ENCODE measurements at regions not wholly inside any gene's neighbourhood (a gene's known extent, or its start where the extent isn't known, plus 50 kb on each side); places are given as distances from the start of the nearest gene placed in this dataset.

- no peak overlapping the region for H3K9ac ChIP-seq (ENCODE audit: insufficient read length)
- no peak for DNase-seq (ENCODE audit: low read depth, low spot score)
- no peaks in the 10 kb centered on the region for H3K36me3 ChIP-seq (ENCODE audit: insufficient read depth, low read length)
- no peak overlapping the region for H3K27ac ChIP-seq
- TF ChIP-seq EZH2 (IDR thresholded peaks at IDR 0.05) (no peak), POLR2AphosphoS5 (IDR thresholded peaks at IDR 0.05; ENCODE audit: borderline replicate concordance, low read depth, low read length) (no peak), FOXP2 (optimal IDR thresholded peaks at IDR 0.05; ENCODE audit: control extremely low read depth, extremely low read length, insufficient read depth) (no peak)
- no peak overlapping the region for H3K4me3 ChIP-seq
- H3K9me3 ChIP-seq (ENCODE audit: low read depth, low read length) = no peaks in the 10 kb centered on the region
Measured at GRCh38 chr18:46426679-46427047, 230.4 kb downstream of the LOXHD1 start.
